NCI-H1436 (cell line): ENCODE measurements at regions not wholly inside any gene's neighbourhood (a gene's known extent, or its start where the extent isn't known, plus 50 kb on each side); places are given as distances from the start of the nearest gene placed in this dataset.
"Not testable (repeated sequence)": the region's sequence is repeated elsewhere in the genome, so short reads cannot be mapped to it uniquely, and the experiment has no call there.

Source experiments
- DNase-seq: peaks from one replicate; lab custom pipeline; 2025; lab: John Stamatoyannopoulos, UW

- not testable (repeated sequence) for DNase-seq
Measured at GRCh38 chr6:167690167-167690922, 136.4 kb upstream of the AFDN start.

GRCh38 chr6:167690931-167691330 lies 135.8 kb upstream of the AFDN start:
- no peak for DNase-seq

DNA sequence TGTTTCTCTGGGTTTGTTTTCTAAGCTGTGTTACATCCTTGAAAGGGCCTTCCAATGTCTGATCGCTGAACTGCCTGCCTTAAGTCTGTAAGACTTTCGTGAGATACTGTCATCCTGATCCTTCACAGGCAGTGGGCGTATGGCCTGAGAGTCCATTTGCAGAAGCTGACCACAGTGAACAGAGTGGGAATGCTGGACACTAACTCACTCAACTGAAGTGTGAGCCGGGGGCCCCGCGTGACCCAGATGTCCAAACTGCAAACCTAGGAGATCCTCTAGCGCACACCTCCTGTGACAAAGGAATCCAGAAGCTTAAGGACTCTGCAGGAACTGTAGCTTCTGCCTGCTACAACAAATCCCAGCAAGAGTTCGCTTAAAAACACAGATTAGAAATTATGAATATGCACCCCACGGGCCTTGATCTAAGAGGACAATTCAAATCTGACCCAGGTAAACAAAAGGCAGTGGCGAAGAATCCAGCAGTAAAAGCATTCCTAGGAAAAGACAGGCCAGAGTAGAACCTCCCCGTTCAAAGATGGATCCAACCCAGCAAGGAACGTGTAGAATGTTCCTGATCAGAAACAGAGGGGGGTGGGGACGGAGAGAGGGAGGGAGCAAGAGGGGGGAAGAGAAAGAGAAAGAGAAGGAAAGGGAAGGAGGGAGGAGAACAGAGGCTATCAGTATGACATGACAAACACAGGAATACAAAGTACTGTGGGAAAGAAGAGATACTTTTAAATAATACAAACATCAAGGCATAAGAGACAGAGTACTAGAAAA lies 135.0 kb upstream of the AFDN start:
- no peak for DNase-seq

DNA sequence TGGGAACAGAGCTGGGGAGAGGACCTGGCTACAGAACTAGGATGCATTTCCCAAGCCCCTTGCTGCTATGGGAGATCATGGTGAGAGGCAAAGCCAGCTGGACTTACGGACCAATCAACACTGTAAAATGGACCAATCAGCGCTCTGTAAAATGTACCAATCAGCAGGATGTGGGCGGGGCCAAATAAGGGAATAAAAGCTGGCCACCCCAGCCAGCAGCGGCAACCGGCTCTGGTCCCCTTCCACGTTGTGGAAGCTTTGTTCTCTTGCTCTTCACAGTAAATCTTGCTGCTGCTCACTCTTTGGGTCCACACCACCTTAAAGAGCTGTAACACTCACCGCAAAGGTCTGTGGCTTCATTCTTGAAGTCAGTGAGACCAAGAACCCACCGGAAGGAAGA lies 133.2 kb upstream of the AFDN start:
- not testable (repeated sequence) for DNase-seq

- DNase-seq: no peak
Measured at GRCh38 chr6:167695831-167696230, 130.9 kb upstream of the AFDN start.

DNA sequence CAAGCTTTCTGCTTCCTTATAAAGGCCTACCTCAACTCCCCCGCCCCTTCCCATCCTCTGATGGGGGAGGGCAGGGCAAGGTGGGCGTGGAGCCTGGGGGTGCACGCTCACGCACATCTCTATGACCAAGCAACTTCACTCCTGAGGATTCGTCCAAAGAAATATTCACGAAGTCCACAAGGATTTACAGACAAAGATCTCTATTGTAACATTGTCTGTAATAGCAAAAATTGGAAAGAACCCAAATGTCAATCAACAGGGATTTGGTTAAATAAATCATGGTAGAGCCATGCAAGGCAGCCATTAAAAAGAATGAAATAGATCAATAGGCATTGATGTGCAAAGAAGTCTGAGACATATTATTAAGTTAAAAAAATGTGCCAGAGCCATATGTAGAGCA lies 130.4 kb upstream of the AFDN start:
- DNase-seq: no peak

DNA sequence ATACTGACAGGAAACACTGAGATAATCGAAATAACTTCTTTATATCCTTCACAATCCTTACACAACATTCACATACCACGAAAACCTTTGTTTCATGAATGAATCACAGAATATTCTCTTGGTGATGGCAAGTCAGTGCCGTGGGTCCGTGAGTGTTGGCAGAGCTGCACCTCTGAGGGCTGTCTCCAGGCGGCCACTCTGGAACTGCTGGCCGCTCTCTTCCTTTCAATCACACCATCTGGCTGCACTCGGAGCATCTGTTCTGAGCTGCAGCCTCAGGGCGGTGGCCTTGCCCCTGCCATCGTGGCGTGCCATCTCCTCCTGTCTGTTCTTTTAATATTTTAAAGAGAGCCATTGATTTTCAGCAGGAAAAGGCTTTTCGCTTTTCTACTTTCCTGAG lies 129.4 kb upstream of the AFDN start:
- DNase-seq: no peak

GRCh38 chr6:167698540-167698939 lies 128.2 kb upstream of the AFDN start:
- no peak for DNase-seq

DNA sequence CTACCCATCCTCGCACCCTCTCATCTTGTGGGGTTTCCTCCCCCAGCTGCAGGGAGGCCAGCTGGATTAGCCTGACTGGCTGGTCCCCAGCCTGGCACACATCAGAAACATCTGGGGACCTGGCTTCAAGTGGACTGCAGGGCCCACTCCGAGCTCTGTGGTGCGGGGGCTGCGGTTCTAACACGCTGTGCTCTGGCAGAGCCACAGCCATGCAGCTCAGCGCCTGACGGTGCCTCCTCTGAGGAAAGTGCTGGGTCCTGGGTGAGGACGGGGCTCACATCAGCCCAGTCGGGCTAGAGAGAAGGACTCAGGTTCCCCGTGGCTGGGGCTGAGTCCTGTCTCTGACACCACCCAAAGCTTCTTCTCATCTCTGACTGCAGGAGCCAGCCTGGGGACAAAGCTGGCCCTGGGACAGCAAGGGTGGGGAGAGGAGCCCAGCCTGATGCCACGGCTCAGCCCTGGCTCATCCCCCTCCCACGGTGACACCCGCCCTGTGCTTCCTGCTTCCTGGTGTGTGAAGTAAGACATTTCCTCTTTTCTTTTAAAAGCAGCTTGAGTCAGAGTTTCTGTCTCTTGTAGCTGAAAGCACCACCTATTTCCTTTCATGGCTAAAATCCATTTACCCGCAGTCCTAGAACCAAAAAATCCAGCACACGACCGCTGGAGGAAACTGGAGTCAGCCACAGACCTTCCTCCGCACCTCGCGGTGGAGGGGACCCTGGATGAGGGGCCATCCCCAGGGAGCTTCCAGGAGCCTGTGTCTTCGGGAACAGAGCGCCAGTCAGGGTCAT lies 127.4 kb upstream of the AFDN start:
- DNase-seq: no peak

DNA sequence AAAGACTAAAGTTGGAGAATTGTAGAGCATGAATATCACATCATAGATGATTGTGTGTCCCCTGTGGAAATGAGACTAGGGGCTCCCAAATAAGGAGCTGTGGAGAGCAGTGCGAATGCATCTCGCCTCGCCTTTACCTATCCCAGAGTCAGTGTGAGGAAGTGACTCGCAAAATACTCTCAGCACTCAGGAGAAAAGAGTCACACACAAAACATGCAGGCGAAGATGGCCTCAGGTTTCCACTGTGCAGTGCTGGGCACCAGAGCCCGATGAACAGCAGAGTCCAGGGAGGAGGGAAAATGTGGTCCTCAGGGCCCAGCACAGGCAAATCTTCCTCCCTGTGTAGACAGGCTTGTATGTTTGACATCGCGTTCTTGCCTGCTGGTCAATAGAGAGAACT lies 126.5 kb upstream of the AFDN start:
- DNase-seq: no peak

GRCh38 chr6:167701010-167701409 lies 125.7 kb upstream of the AFDN start:
- no peak for DNase-seq

DNA sequence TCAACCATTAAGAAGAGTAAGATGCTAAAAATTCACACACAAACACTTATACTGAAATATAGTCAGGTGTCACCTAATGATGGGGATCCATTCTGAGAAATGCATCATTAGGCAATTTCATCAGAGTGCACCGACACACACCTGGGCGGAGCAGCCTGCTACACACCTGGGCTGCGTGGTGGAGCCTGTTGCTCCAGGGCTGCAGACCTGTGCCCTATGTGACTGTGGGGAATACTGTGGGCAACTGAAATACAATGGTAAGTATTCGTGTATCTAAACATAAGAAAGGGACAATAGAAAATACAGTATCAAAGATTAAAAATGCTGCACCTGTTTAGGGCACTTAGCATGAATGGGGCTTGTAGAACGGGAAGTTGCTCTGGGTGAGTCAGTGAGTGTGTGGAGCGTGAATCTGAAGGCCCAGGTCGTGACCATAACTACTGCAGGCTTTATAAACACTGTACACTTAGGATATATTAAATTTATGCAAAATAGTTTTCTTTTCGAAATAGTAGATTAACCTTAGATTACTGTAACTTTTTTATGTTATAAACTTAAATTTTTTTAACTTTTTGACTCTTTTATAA lies 124.4 kb upstream of the AFDN start:
- no peak for DNase-seq

- no peak for DNase-seq
Measured at GRCh38 chr6:167703347-167703746, 123.4 kb upstream of the AFDN start.

DNA sequence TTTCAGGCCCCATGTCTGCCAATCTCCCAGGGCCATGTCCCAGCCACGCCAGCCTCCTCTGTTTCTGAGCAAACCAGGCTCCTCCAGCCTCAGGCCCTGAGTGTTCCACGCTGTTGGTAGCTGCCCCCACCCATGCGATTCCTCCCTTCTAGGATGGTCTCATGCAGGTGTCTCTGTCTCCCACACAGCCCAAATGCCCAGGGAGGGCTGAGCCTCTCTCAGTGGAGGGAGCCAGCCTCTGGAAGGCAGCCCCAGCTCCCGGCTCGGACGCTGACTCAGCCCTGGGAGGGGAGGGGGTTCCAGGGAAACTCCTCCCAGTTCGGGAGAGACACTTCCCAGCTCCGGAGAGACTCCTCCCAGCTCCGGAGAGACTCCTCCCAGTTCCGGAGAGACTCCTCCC lies 122.9 kb upstream of the AFDN start:
- DNase-seq: no peak

DNA sequence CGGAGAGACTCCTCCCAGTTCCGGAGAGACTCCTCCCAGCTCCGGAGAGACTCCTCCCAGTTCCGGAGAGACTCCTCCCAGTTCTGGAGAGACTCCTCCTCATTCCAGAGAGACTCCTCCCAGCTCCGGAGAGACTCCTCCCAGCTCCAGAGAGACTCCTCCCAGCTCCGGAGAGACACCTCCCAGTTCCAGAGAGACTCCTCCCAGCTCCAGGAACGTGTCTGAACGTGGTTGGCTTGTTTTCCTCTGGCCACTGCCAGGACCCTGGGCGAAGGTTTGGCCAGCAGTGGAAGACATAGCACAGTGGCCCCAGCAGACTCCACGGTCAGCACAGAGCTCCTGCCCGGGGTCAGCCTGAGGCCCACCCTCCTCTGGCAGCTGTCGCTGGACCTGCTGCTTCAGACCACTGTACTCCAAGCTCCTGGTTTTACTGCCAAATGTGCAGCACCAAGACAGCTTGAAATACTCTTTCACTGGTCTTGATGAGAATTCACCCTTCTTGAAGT lies 122.3 kb upstream of the AFDN start:
- no peak for DNase-seq

- DNase-seq: no peak
Measured at GRCh38 chr6:167705211-167705750, 121.4 kb upstream of the AFDN start.

GRCh38 chr6:167706313-167707109 lies 120.2 kb upstream of the AFDN start:
- DNase-seq: no peak

- DNase-seq: no peak
Measured at GRCh38 chr6:167707686-167708500, 118.8 kb upstream of the AFDN start.

DNA sequence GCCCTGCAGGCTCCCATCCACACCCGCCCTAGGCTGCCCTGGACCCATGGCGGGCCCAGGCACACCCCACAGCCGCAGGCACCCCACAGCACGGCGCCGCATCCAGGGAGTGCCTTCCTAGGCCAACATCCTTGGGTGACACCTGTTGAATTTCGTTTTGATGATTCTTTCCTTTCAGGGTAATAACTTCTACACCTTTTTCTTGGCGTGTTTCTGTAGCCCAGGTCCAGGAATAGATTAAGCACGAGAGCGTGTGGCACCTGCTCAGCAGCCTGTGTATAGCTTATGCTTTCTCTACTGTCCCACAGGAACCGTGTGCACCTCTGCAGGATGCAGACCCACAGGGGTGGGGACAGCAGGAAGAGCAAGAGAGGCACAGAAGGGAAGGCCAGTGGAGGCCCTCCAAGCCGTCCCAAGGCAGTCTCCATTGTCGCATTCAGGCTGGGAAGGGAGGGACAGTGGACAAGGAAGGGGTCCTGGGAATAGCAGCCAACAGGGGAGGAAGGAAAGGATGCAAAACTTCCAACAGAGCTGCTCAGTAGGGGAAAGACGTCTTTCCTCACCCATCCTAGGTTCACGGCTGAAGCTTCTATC lies 118.1 kb upstream of the AFDN start:
- no peak for DNase-seq

DNA sequence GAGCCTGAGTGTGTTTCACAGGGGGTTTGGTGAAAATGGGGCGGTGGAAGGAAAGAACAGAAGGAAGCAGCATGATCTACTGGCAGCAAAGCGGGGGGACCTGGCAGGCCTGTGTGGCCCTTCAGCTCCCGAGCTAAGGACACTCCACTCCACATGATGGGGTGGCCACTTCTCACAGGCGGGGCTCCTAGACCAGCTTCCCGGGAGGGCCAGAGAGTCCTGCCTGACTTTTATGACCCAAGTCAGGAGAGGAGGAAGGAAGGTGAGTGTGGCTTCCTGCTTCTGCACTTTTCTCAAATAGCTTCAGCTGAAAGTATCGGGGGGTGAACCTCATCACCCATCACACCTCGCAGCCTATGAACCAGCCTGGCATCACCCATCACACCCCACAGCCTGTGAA lies 117.5 kb upstream of the AFDN start:
- no peak for DNase-seq
